Duodenal mucosa (tissue), 2 donors: ENCODE measurements at regions not wholly inside any gene's neighbourhood (a gene's known extent, or its start where the extent isn't known, plus 50 kb on each side); places are given as distances from the start of the nearest gene placed in this dataset.

ENCODE experiments used
- H3K27ac ChIP-seq: one replicate; pipeline ENCODE4 v1.7.0; 2013; ENCODE audit warnings: low read depth, low read length
- H3K27me3 ChIP-seq, 2 donors: one replicate each; pipeline ENCODE4 v1.7.0; 2013; ENCODE audit warnings: low read length in 2 of 2, control low read depth in 1 of 2; ENCODE audit not compliant: insufficient read depth in 2 of 2, control insufficient read depth in 1 of 2
- H3K36me3 ChIP-seq, 2 donors: one replicate each; pipeline ENCODE4 v1.7.0; 2013; ENCODE audit warnings: low read length in 2 of 2, control low read depth in 1 of 2; ENCODE audit not compliant: insufficient read depth in 2 of 2, control insufficient read depth in 1 of 2
- H3K4me1 ChIP-seq, 2 donors: one replicate each; pipeline ENCODE4 v1.7.0; 2013; ENCODE audit warnings: low read length in 2 of 2, control low read depth in 1 of 2; ENCODE audit not compliant: insufficient read depth in 2 of 2, control insufficient read depth in 1 of 2
- H3K4me3 ChIP-seq, 2 donors: one replicate each; pipeline ENCODE4 v1.7.0; 2013; ENCODE audit warnings: low read length in 2 of 2, low read depth in 1 of 2
- H3K9ac ChIP-seq, 2 donors: one replicate each; pipeline ENCODE4 v1.7.0; 2013; ENCODE audit warnings: low read length in 2 of 2, low read depth in 1 of 2
- H3K9me3 ChIP-seq, 2 donors: one replicate each; pipeline ENCODE4 v1.7.0; 2013; ENCODE audit warnings: low read length in 2 of 2, control low read depth in 1 of 2; ENCODE audit not compliant: control insufficient read depth in 1 of 2

DNA sequence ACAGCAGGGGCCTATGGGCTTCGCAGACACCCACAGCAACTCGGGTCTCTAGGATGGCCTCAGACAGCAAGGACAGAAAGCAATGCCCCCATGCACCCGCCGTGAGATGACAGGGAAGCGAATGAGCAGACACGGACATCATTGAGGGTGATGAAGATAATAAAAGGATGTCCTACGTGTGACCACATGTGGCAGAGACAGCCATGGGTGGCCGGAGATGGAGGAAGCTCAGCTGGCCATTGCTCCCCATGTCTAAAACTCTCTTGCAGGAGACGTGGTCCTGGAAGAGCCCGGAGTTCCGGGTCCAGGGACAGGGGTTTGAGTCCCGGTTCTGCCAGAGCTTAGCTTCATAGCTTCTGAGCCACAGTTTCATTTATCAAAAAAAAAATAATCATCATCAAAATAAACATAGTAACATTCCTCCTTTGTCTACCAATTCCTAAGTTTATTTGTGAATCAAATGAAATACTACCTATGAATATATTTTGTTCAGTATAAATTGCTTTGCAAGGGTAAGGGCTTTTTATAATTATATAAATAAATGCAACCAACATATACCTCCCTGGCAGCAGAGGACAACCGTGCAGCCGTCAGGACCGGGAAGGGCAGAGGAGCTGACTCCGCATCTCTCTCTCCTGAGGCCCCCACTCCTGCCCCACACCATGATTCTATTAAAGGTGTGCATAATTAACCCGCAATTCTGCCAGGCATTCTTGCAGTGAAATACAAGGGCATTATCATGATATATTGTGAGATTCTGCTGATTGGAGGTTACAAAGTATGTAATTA lies 401.4 kb upstream of the MYT1L start:
- no peaks in the 10 kb centered on the region for H3K27me3 ChIP-seq
- H3K4me1 ChIP-seq, result no peaks in the 10 kb centered on the region
- H3K27ac ChIP-seq, result no peak overlapping the region
- no peaks in the 10 kb centered on the region for H3K36me3 ChIP-seq
- no peak overlapping the region for H3K9ac ChIP-seq
- no peaks in the 10 kb centered on the region for H3K9me3 ChIP-seq
- no peak overlapping the region for H3K4me3 ChIP-seq

DNA sequence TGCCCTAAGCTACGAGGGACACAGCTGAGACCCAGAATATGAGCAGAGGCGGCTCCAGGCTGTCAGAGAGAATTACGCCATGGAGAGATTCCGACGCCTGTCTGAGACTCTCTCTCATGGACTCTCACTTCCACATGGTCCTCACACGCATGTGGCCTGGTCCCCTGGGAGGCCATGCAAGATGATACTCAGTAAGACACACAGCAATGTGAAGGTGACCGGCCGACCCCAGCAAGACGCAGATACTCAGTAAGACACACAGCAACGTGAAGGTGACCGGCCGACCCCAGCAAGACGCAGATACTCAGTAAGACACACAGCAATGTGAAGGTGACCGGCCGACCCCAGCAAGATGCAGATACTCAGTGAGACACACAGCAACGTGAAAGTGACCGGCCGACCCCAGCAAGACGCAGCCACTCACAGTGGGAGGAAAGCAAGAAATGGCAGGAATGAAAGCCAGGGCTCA lies 400.8 kb upstream of the MYT1L start:
- H3K36me3 ChIP-seq, result no peaks in the 10 kb centered on the region
- no peak overlapping the region for H3K9ac ChIP-seq
- H3K27me3 ChIP-seq, result no peaks in the 10 kb centered on the region
- H3K4me1 ChIP-seq, result no peaks in the 10 kb centered on the region
- H3K9me3 ChIP-seq, result no peaks in the 10 kb centered on the region
- no peak overlapping the region for H3K4me3 ChIP-seq
- no peak overlapping the region for H3K27ac ChIP-seq

DNA sequence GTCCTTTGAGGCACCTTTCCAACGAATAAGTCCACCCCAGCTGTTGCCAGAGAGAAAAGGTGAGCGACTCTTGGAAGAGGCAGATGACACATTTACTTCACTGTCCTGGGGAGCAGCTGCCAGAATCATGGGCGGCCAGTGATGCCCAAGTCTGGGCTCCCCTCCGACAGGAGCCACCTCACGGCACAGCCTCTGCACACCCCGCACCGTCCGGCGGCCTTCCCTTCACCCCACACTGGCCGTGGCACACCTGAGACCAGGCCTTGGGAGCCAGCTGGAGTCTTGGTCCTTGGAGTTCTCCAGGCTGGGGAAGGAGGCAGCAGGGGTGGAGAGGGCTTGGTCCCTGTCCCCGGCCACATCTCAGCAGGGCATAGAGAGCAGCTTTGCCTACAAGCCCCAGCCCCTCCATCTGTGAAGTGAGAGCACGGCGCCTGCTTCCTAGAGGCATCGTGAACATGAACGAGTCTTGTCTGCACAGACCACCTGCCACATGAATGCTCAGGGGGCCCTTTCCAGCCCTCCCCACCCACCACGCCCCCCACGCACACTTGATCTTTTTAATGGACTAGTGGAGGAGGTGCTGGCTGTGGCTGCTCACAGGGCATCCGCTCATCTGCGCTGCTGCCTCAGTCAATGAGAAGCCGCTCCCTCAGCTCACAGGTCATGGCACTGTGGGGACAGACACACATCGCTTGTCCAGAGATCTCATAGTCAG lies 400.2 kb upstream of the MYT1L start:
- Histone ChIP-seq H3K36me3 (no peaks in the 10 kb centered on the region), H3K4me1 (no peaks in the 10 kb centered on the region), H3K27ac (no peak overlapping the region), H3K9me3 (no peaks in the 10 kb centered on the region), H3K4me3 (no peak overlapping the region), H3K9ac (no peak overlapping the region), H3K27me3 (no peaks in the 10 kb centered on the region)

DNA sequence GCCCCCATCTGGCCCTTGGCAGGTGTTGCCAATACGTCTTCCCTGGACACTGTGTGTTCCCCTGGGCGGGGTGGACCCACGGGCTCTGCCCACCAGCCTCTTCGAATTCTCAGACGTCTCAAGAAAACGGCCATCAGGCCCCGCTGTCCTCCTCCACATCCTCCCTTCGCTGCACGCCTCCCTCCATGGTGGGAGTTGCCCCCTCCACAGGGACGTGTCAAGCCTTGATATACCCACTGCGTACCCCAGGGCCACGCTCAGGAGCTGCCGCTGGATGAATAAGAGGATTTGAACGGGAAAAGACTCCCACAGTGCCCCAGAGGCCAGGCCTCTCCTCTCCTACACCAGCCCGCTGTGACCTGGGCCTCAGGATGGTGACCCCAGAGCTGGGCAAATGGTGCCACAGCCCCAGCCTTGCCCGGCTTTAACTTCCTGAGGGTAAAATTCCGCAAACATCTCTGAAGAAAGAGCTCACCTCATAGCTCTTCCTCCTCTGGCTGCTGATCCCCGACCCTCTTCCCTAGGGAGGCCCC lies 399.3 kb upstream of the MYT1L start:
- H3K9me3 ChIP-seq, result no peaks in the 10 kb centered on the region
- no peak overlapping the region for H3K27ac ChIP-seq
- no peaks in the 10 kb centered on the region for H3K36me3 ChIP-seq
- H3K4me3 ChIP-seq, result no peak overlapping the region
- H3K4me1 ChIP-seq, result no peaks in the 10 kb centered on the region
- H3K9ac ChIP-seq, result no peak overlapping the region
- no peaks in the 10 kb centered on the region for H3K27me3 ChIP-seq

DNA sequence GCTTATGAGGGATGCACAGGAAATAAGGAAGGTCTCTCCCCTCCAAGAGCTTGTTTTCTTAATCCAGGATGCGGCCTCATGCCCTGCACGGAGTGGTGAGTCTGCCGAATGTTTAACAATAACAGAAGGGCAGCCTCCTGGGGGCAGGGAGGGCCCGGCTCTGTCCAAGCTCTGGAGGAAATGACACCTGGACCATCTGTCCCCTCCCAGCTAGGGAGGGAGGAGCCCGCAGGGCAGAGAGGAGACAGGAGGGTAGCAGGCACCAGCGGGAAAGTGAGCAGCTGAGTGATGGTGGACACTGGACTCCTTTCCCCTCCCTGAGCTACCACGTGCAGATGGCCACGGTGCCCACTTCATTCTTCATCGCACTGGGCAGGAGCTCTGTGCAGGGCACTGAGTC lies 398.2 kb upstream of the MYT1L start:
- Histone ChIP-seq H3K36me3 (no peaks in the 10 kb centered on the region), H3K4me3 (no peak overlapping the region), H3K27ac (no peak overlapping the region), H3K9me3 (no peaks in the 10 kb centered on the region), H3K4me1 (no peaks in the 10 kb centered on the region), H3K9ac (no peak overlapping the region), H3K27me3 (no peaks in the 10 kb centered on the region)

DNA sequence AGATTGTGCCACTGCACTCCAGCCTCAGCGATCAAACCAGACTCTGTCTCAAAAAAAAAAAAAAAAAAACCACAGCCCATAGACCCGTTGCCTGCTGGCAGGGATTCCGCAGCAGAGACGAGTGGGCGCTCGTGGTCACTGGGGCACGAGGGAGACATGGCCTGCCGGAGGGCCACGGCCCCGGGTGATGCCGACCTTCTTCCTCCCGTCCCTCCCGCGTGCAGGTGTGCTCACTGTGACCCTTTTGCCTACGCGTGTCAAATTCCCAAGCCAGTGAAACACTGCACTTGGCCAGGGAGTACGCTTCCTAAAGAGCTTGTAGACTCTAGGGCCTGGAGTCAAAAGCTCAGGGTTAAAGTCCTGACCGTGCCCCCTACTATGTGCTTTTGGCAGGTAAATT lies 397.6 kb upstream of the MYT1L start:
- H3K27ac ChIP-seq, result no peak overlapping the region
- no peak overlapping the region for H3K4me3 ChIP-seq
- no peaks in the 10 kb centered on the region for H3K36me3 ChIP-seq
- no peaks in the 10 kb centered on the region for H3K9me3 ChIP-seq
- no peak overlapping the region for H3K9ac ChIP-seq
- H3K27me3 ChIP-seq, result no peaks in the 10 kb centered on the region
- H3K4me1 ChIP-seq, result no peaks in the 10 kb centered on the region

DNA sequence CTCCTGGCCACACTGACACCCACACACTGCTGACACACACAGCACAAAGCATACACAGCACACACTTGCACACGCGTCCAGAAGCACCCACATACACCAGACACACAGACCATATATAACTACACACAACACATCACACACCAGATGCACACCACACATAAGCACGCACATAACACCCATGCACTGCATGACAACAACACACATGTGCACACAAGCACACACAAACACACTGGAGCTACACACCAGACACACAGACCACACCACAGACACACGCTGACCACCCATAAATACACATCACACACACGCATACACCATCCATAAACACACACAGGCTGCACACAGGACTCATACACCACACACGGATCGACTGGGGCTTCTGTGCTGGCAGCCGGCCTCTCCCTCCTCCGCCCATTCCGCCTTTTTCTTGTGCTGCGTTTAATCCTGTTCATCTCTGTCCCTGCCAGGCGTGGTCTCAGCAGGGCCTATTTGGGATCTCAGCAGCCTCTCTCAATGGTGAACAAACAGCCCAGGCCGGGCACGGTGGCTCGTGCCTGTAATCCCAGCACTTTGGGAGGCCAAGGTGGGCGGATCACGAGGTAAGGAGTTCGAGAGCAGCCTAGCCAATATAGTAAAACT lies 396.9 kb upstream of the MYT1L start:
- Histone ChIP-seq H3K9me3 (no peaks in the 10 kb centered on the region), H3K4me1 (no peaks in the 10 kb centered on the region), H3K4me3 (no peak overlapping the region), H3K27ac (no peak overlapping the region), H3K36me3 (no peaks in the 10 kb centered on the region), H3K27me3 (no peaks in the 10 kb centered on the region), H3K9ac (no peak overlapping the region)

DNA sequence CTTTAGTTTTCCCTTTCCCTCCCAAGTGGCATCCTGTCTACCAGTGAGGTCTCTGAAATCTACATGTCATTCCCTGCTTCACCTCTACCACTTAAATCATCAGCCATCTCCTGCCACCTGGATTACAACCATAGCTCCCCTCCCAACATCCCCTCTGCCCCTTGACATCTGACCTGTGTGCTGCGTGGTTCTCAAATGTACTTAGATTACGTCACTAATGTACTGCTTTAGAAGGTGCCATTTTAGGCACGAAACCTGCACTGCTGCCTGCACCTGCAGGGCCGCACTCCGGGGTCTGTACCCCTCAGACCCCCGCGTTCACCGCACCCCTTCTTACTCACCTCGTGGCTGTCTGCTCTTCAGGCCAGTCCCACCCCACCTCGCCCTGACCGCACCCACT lies 395.1 kb upstream of the MYT1L start:
- no peak overlapping the region for H3K4me3 ChIP-seq
- H3K4me1 ChIP-seq, result no peaks in the 10 kb centered on the region
- no peaks in the 10 kb centered on the region for H3K9me3 ChIP-seq
- H3K27me3 ChIP-seq, result no peaks in the 10 kb centered on the region
- H3K36me3 ChIP-seq, result no peaks in the 10 kb centered on the region
- H3K27ac ChIP-seq, result no peak overlapping the region
- no peak overlapping the region for H3K9ac ChIP-seq

DNA sequence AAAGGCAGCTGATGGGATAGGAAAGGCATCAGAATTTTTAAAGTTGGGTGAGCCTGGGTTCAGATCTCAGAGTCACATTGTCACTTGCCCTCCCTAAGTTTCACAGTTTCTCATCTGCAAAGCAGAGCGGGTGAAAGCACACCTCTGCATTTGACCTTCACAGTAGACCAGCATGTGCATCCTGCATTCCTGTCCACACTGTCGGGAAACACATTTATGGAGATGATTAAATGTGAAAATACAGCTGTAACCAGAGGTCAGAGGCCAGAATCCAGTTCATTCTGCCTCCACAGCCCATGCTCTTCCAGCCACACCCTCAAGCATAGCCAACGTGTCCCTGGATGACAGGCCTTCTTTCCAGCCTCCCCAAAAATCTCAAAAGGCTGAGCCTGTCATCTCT lies 392.0 kb upstream of the MYT1L start:
- Histone ChIP-seq H3K4me3 (no peak overlapping the region), H3K27me3 (no peaks in the 10 kb centered on the region), H3K36me3 (no peaks in the 10 kb centered on the region), H3K9ac (no peak overlapping the region), H3K4me1 (no peaks in the 10 kb centered on the region), H3K9me3 (no peaks in the 10 kb centered on the region), H3K27ac (no peak overlapping the region)

DNA sequence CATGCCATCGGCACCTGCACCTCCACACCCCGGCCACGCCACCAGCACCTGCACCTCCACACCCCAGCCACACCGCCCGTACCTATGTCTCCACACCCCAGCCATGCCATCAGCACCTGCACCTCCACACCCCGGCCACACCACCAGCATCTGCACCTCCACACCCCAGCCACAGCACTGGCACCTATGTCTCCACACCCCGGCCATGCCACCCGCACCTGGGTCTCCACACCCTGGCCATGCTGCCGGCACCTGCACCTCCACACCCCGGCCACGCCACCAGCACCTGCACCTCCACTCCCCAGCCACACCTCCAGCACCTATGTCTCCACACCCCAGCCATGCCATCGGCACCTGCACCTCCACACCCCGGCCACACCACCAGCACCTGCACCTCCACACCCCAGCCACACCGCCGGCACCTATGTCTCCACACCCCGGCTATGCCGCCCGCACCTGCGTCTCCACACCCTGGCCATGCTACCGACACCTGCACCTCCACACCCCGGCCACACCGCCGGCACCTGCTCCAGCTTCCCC lies 390.3 kb upstream of the MYT1L start:
- H3K27me3 ChIP-seq, result no peaks in the 10 kb centered on the region
- no peak overlapping the region for H3K4me3 ChIP-seq
- no peaks in the 10 kb centered on the region for H3K36me3 ChIP-seq
- no peak overlapping the region for H3K9ac ChIP-seq
- no peaks in the 10 kb centered on the region for H3K4me1 ChIP-seq
- H3K27ac ChIP-seq, result no peak overlapping the region
- H3K9me3 ChIP-seq, result no peaks in the 10 kb centered on the region
